ENCODE measurements at regions not wholly inside any gene's neighbourhood (a gene's known extent, or its start where the extent isn't known, plus 50 kb on each side); places are given as distances from the start of the nearest gene placed in this dataset.

- no peaks in the 10 kb centered on the region for H3K27me3 ChIP-seq (ENCODE audit: control insufficient read depth in 4 of 4, insufficient read depth in 4 of 4, low read length in 3 of 4)
- WGBS = 97% methylated on average over 7 of the region's 7 CpGs
- H3K9ac ChIP-seq (ENCODE audit: low read depth in 1 of 2, low read length in 2 of 2) = no peak overlapping the region
- no peak overlapping the region for H3K4me3 ChIP-seq (ENCODE audit: low read depth in 1 of 3, low read length in 3 of 3)
- peaks cover 0 to 2% (median 0%) of the 10 kb centered on the region in 4 donors for H3K4me1 ChIP-seq (ENCODE audit: control insufficient read depth in 4 of 4, insufficient read depth in 4 of 4, low read length in 3 of 4)
- TF ChIP-seq NR2F2 (IDR thresholded peaks at IDR 0.05) (no peak), RAD21 (IDR thresholded peaks at IDR 0.05) (no peak), FOXA1 (IDR thresholded peaks at IDR 0.05) (no peak), CTCF (IDR thresholded peaks at IDR 0.05; ENCODE audit: low read depth, low read length, missing input control) (no peak), HNF4A (conservative IDR thresholded peaks at IDR 0.05) (no peak), HNF4G (IDR thresholded peaks at IDR 0.05) (no peak), FOXA2 (IDR thresholded peaks at IDR 0.05) (no peak), GABPA (IDR thresholded peaks at IDR 0.05 in 1 of 2, conservative IDR thresholded peaks at IDR 0.05 in 1 of 2) (no peak), EGR1 (IDR thresholded peaks at IDR 0.05; ENCODE audit: low read depth in 2 of 2) (no peak), RXRA (IDR thresholded peaks at IDR 0.05) (no peak), YY1 (IDR thresholded peaks at IDR 0.05) (no peak)
- TF ChIP-seq, protein P1, sequence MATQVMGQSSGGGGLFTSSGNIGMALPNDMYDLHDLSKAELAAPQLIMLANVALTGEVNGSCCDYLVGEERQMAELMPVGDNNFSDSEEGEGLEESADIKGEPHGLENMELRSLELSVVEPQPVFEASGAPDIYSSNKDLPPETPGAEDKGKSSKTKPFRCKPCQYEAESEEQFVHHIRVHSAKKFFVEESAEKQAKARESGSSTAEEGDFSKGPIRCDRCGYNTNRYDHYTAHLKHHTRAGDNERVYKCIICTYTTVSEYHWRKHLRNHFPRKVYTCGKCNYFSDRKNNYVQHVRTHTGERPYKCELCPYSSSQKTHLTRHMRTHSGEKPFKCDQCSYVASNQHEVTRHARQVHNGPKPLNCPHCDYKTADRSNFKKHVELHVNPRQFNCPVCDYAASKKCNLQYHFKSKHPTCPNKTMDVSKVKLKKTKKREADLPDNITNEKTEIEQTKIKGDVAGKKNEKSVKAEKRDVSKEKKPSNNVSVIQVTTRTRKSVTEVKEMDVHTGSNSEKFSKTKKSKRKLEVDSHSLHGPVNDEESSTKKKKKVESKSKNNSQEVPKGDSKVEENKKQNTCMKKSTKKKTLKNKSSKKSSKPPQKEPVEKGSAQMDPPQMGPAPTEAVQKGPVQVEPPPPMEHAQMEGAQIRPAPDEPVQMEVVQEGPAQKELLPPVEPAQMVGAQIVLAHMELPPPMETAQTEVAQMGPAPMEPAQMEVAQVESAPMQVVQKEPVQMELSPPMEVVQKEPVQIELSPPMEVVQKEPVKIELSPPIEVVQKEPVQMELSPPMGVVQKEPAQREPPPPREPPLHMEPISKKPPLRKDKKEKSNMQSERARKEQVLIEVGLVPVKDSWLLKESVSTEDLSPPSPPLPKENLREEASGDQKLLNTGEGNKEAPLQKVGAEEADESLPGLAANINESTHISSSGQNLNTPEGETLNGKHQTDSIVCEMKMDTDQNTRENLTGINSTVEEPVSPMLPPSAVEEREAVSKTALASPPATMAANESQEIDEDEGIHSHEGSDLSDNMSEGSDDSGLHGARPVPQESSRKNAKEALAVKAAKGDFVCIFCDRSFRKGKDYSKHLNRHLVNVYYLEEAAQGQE (IDR thresholded peaks at IDR 0.05) = no peak
- TF ChIP-seq, protein P2, sequence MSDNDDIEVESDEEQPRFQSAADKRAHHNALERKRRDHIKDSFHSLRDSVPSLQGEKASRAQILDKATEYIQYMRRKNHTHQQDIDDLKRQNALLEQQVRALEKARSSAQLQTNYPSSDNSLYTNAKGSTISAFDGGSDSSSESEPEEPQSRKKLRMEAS (IDR thresholded peaks at IDR 0.05) = no peak
- TF ChIP-seq, protein P3, sequence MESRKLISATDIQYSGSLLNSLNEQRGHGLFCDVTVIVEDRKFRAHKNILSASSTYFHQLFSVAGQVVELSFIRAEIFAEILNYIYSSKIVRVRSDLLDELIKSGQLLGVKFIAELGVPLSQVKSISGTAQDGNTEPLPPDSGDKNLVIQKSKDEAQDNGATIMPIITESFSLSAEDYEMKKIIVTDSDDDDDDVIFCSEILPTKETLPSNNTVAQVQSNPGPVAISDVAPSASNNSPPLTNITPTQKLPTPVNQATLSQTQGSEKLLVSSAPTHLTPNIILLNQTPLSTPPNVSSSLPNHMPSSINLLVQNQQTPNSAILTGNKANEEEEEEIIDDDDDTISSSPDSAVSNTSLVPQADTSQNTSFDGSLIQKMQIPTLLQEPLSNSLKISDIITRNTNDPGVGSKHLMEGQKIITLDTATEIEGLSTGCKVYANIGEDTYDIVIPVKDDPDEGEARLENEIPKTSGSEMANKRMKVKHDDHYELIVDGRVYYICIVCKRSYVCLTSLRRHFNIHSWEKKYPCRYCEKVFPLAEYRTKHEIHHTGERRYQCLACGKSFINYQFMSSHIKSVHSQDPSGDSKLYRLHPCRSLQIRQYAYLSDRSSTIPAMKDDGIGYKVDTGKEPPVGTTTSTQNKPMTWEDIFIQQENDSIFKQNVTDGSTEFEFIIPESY (IDR thresholded peaks at IDR 0.05) = no peak
- TF ChIP-seq, protein P4, sequence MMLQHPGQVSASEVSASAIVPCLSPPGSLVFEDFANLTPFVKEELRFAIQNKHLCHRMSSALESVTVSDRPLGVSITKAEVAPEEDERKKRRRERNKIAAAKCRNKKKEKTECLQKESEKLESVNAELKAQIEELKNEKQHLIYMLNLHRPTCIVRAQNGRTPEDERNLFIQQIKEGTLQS (IDR thresholded peaks at IDR 0.05) = no peak
- DNase-seq (ENCODE audit: low spot score) = no peak
- no peak overlapping the region for H3K27ac ChIP-seq (ENCODE audit: low read depth in 1 of 2, low read length in 2 of 2)
- no peaks in the 10 kb centered on the region for H3K9me3 ChIP-seq (ENCODE audit: control insufficient read depth in 4 of 4, low read length in 3 of 4)
- H3K36me3 ChIP-seq (ENCODE audit: control insufficient read depth in 4 of 4, insufficient read depth in 3 of 4, low read depth in 1 of 4, low read length in 3 of 4) = no peaks in the 10 kb centered on the region
These were observed 82.9 kb upstream of the AKAP13 start for GRCh38 chr15:85297537-85297936.

DNA sequence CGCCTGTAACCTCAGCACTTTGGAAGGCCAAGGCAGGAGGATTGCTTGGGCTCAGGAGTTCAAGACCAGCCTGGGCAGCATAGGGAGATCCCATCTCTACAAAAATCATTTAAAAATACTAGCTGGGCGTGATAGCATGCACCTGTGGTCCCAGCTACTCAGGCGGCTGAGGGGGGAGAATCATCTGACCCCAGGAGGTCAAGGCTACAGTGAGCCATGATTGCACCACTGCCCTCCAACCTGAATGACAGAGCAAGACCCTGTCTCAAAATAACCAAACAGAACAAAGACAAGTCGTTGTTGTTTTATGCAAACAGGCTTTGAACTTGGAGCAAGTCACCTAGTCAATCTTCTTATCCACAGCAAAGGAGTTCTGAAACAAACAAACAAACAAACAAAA lies 82.0 kb upstream of the AKAP13 start:
- Histone ChIP-seq H3K36me3 (ENCODE audit: control insufficient read depth in 4 of 4, insufficient read depth in 3 of 4, low read depth in 1 of 4, low read length in 3 of 4) (no peaks in the 10 kb centered on the region), H3K27ac (ENCODE audit: low read depth in 1 of 2, low read length in 2 of 2) (no peak overlapping the region), H3K4me1 (ENCODE audit: control insufficient read depth in 4 of 4, insufficient read depth in 4 of 4, low read length in 3 of 4) (peaks cover 0 to 2% (median 0%) of the 10 kb centered on the region in 4 donors), H3K27me3 (ENCODE audit: control insufficient read depth in 4 of 4, insufficient read depth in 4 of 4, low read length in 3 of 4) (no peaks in the 10 kb centered on the region), H3K9me3 (ENCODE audit: control insufficient read depth in 4 of 4, low read length in 3 of 4) (no peaks in the 10 kb centered on the region), H3K4me3 (ENCODE audit: low read depth in 1 of 3, low read length in 3 of 3) (no peak overlapping the region), H3K9ac (ENCODE audit: low read depth in 1 of 2, low read length in 2 of 2) (no peak overlapping the region)
- TF ChIP-seq JUND (IDR thresholded peaks at IDR 0.05) (no peak), FOXA1 (IDR thresholded peaks at IDR 0.05) (no peak), HNF4A (conservative IDR thresholded peaks at IDR 0.05) (no peak), HNF4G (IDR thresholded peaks at IDR 0.05) (no peak), GABPA (IDR thresholded peaks at IDR 0.05 in 1 of 2, conservative IDR thresholded peaks at IDR 0.05 in 1 of 2) (no peak), RXRA (IDR thresholded peaks at IDR 0.05) (no peak)
- TF ChIP-seq, protein P4 (IDR thresholded peaks at IDR 0.05) = no peak
- TF ChIP-seq, protein P2 (IDR thresholded peaks at IDR 0.05) = no peak
- TF ChIP-seq, protein P1 (IDR thresholded peaks at IDR 0.05) = no peak
- DNase-seq (ENCODE audit: low spot score) = no peak
- WGBS = 85% methylated on average over 4 of the region's 4 CpGs
